Ishikawa (cell line): ENCODE measurements at regions not wholly inside any gene's neighbourhood (a gene's known extent, or its start where the extent isn't known, plus 50 kb on each side); places are given as distances from the start of the nearest gene placed in this dataset.

Experiments
- CEBPB ChIP-seq: IDR thresholded peaks from 2 replicates; pipeline ENCODE4 v1.6.1; 2012
- CREB1 ChIP-seq: IDR thresholded peaks from 2 replicates; pipeline ENCODE4 v1.6.1; 2012; ENCODE audit warnings: low read depth
- EGR1 ChIP-seq: IDR thresholded peaks from 2 replicates; pipeline ENCODE4 v1.6.1; 2012
- EP300 ChIP-seq: IDR thresholded peaks from 2 replicates; pipeline ENCODE4 v1.6.1; 2012; ENCODE audit warnings: borderline replicate concordance
- FOXM1 ChIP-seq: IDR thresholded peaks from 2 replicates; pipeline ENCODE4 v1.6.1; 2012; ENCODE audit warnings: low read depth, borderline replicate concordance
- NFIC ChIP-seq: IDR thresholded peaks from 2 replicates; pipeline ENCODE4 v1.6.1; 2012
- RAD21 ChIP-seq: IDR thresholded peaks from 2 replicates; pipeline ENCODE4 v1.6.1; 2012; ENCODE audit warnings: low read depth
- REST ChIP-seq: IDR thresholded peaks from 2 replicates; pipeline ENCODE4 v1.6.1; 2012; ENCODE audit warnings: low read depth, mild to moderate bottlenecking
- TAF1 ChIP-seq: IDR thresholded peaks from 2 replicates; pipeline ENCODE4 v1.6.1; 2012; ENCODE audit warnings: low read depth, mild to moderate bottlenecking
- TCF12 ChIP-seq: IDR thresholded peaks from 2 replicates; pipeline ENCODE4 v1.6.1; 2012; ENCODE audit warnings: low read depth
- TEAD4 ChIP-seq: IDR thresholded peaks from 2 replicates; pipeline ENCODE4 v1.6.1; 2012
- YY1 ChIP-seq: IDR thresholded peaks from 2 replicates; pipeline ENCODE4 v1.6.1; 2012; ENCODE audit warnings: low read depth
- TF ChIP-seq, protein P1 (sequence below): IDR thresholded peaks from 2 replicates; pipeline ENCODE4 v1.6.1; 2012
- TF ChIP-seq, protein P2 (sequence below): IDR thresholded peaks from 2 replicates; pipeline ENCODE4 v1.6.1; 2012

DNA sequence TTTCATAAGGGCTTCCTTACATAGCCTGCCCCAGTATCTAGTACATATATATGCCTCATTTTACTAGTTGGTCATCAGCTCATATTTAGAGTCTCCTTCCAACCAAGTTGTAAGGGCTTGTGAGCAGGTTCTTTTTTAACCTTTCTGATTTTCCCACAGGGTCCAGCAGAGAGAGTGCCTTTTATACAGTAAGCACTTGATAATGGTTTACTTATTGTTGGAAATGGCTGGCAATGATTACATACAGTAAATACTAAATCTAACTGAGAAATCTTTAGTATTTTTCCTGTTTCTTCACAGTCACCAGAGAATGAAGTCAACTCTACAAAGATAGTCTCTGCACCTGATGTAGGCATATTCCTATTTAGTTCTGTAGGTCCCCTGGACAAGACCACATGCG lies 135.1 kb upstream of the B3GAT2 start:
- TF ChIP-seq TCF12: no peak
- TF ChIP-seq CREB1: no peak
- no peak for TF ChIP-seq REST
- TF ChIP-seq, protein P1, sequence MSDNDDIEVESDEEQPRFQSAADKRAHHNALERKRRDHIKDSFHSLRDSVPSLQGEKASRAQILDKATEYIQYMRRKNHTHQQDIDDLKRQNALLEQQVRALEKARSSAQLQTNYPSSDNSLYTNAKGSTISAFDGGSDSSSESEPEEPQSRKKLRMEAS: no peak
- no peak for TF ChIP-seq YY1
- TF ChIP-seq CEBPB: no peak
- no peak for TF ChIP-seq EGR1
- no peak for TF ChIP-seq TEAD4
- no peak for TF ChIP-seq NFIC
- TF ChIP-seq RAD21: no peak
- TF ChIP-seq EP300: no peak
- no peak for TF ChIP-seq FOXM1
- TF ChIP-seq TAF1: no peak
- TF ChIP-seq, protein P2, sequence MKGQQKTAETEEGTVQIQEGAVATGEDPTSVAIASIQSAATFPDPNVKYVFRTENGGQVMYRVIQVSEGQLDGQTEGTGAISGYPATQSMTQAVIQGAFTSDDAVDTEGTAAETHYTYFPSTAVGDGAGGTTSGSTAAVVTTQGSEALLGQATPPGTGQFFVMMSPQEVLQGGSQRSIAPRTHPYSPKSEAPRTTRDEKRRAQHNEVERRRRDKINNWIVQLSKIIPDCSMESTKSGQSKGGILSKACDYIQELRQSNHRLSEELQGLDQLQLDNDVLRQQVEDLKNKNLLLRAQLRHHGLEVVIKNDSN: no peak
